ENCODE measurements at regions not wholly inside any gene's neighbourhood (a gene's known extent, or its start where the extent isn't known, plus 50 kb on each side); places are given as distances from the start of the nearest gene placed in this dataset.

- CTCF ChIA-PET, result interaction anchor here (0.7 kb wide), 1 partner anchor 14 kb away, joined by 6 read pairs; no protein-coding TSS in a partner anchor
- no peaks in the 10 kb centered on the region for H3K4me1 Mint-ChIP-seq (ENCODE audit: insufficient read depth, unreplicated experiment)
- BruUV-seq (replicated peaks), result no TSS peak
- no peak for DNase-seq (ENCODE audit: unreplicated experiment)
- POLR2A ChIA-PET, result no interaction called here
- intact Hi-C loops (cut with micrococcal nuclease), result no loop called here
- no peak overlapping the region for H3K27ac Mint-ChIP-seq (ENCODE audit: low read depth, unreplicated experiment)
- H3K27me3 Mint-ChIP-seq (ENCODE audit: insufficient read depth, unreplicated experiment), result no peaks in the 10 kb centered on the region
- no peak overlapping the region for H3K4me3 Mint-ChIP-seq (ENCODE audit: unreplicated experiment)
- no peak for TF ChIP-seq CTCF (IDR thresholded peaks at IDR 0.05; ENCODE audit: unreplicated experiment)
- H3K36me3 Mint-ChIP-seq (ENCODE audit: insufficient read depth, unreplicated experiment), result no peaks in the 10 kb centered on the region
- peaks cover 13% of the 10 kb centered on the region for H3K9me3 Mint-ChIP-seq (ENCODE audit: unreplicated experiment)
Observed at GRCh38 chr16:27005386-27005785, 61.3 kb upstream of the C16orf82 start.

Measured in MCF 10A (cell line).